GM23248 (cell line): ENCODE measurements at regions not wholly inside any gene's neighbourhood (a gene's known extent, or its start where the extent isn't known, plus 50 kb on each side); places are given as distances from the start of the nearest gene placed in this dataset.

ENCODE experiments used
- EZH2 ChIP-seq: fragments of 200-600 bp; sonication (generic); IDR thresholded peaks from 2 replicates; pipeline ENCODE4 v1.6.1; 2018; ENCODE audit warnings: antibody characterized with exemption, mild to moderate bottlenecking; ENCODE audit not compliant: insufficient read depth, poor library complexity, severe bottlenecking
- EZH2phosphoT487 ChIP-seq: fragments of 200-600 bp; sonication (generic); IDR thresholded peaks from 2 replicates; pipeline ENCODE4 v1.6.1; 2018; ENCODE audit warnings: antibody characterized with exemption, moderate library complexity, mild to moderate bottlenecking, low read depth; ENCODE audit not compliant: insufficient read depth

- TF ChIP-seq EZH2: no peak
- no peak for TF ChIP-seq EZH2phosphoT487
These were observed 440.6 kb downstream of the FGF13 start for GRCh38 chrX:138270931-138271330.
